CD4-positive, alpha-beta memory T cell (primary cell): ENCODE measurements at regions not wholly inside any gene's neighbourhood (a gene's known extent, or its start where the extent isn't known, plus 50 kb on each side); places are given as distances from the start of the nearest gene placed in this dataset.

Experiments used
- CTCF ChIA-PET: fragments of 350-600 bp; sonication (Branson Sonifier 250); formaldehyde crosslinking; loops from one replicate; lab custom pipeline; 2021; ENCODE audit warnings: inconsistent platforms; ENCODE audit not compliant: partially characterized antibody; lab: Charles Lee
- POLR2A ChIA-PET: fragments of 350-600 bp; sonication (Branson Sonifier 250); formaldehyde crosslinking; loops from one replicate; lab custom pipeline; 2021; ENCODE audit not compliant: partially characterized antibody; lab: Charles Lee
- DNase-seq, 5 donors: peaks; one replicate each; pipeline versions ENCODE4 v3.0.0 to v3.0.0-alpha.2; 2020 to 2022; ENCODE audit warnings: mixed read lengths in 1 of 5
- H3K27ac ChIP-seq: one replicate; pipeline ENCODE4 v1.7.0; 2013; ENCODE audit warnings: low read depth, low read length
- H3K27me3 ChIP-seq: 2 replicates; pipeline ENCODE4 v1.7.0; 2013; ENCODE audit warnings: mild to moderate bottlenecking, low read length, moderate library complexity; ENCODE audit not compliant: insufficient read depth
- H3K36me3 ChIP-seq: 2 replicates; pipeline ENCODE4 v1.7.0; 2013; ENCODE audit warnings: mild to moderate bottlenecking, low read length, moderate library complexity; ENCODE audit not compliant: insufficient read depth
- H3K4me1 ChIP-seq: 2 replicates; pipeline ENCODE4 v1.7.0; 2013; ENCODE audit warnings: mild to moderate bottlenecking, low read length, moderate library complexity; ENCODE audit not compliant: insufficient read depth
- H3K4me3 ChIP-seq, 2 donors: one replicate each; pipeline ENCODE4 v1.7.0; 2013; ENCODE audit warnings: low read length in 2 of 2, mild to moderate bottlenecking in 1 of 2
- H3K9me3 ChIP-seq, 2 donors: one replicate each; pipeline ENCODE4 v1.7.0; 2013; ENCODE audit warnings: low read length in 2 of 2, control low read depth in 1 of 2; ENCODE audit not compliant: control insufficient read depth in 1 of 2
- H3K27ac Mint-ChIP-seq, 7 donors: one replicate each; pipeline ENCODE4 v1.8.0; 2020 to 2021; ENCODE audit warnings: mixed read lengths in 7 of 7, mild to moderate bottlenecking in 6 of 7, inconsistent platforms in 3 of 7, moderate library complexity in 3 of 7
- H3K27me3 Mint-ChIP-seq, 2 donors: one replicate each; pipeline ENCODE4 v1.8.0; 2020 to 2021; ENCODE audit warnings: mixed read lengths in 2 of 2
- H3K36me3 Mint-ChIP-seq, 2 donors: one replicate each; pipeline ENCODE4 v1.8.0; 2020 to 2021; ENCODE audit warnings: mixed read lengths in 2 of 2, inconsistent platforms in 1 of 2, mild to moderate bottlenecking in 1 of 2
- H3K4me1 Mint-ChIP-seq, 4 donors: one replicate each; pipeline ENCODE4 v1.8.0; 2020 to 2021; ENCODE audit warnings: mixed read lengths in 4 of 4, mild to moderate bottlenecking in 1 of 4
- H3K4me3 Mint-ChIP-seq, 8 donors: one replicate each; pipeline ENCODE4 v1.8.0; 2020 to 2021; ENCODE audit warnings: mixed read lengths in 8 of 8, mild to moderate bottlenecking in 7 of 8, moderate library complexity in 6 of 8, inconsistent platforms in 3 of 8
- H3K9me3 Mint-ChIP-seq, 8 donors: one replicate each; pipeline ENCODE4 v1.8.0; 2020 to 2021; ENCODE audit warnings: mixed read lengths in 8 of 8, mild to moderate bottlenecking in 5 of 8, inconsistent platforms in 3 of 8, moderate library complexity in 1 of 8
- intact Hi-C: fragments of 100-400 bp; cut with micrococcal nuclease; formaldehyde crosslinking; loops from one replicate; pipeline ENCODE4 v1.15.1; 2023

GRCh38 chr6:26157251-26158075 lies 70.2 kb downstream of the HFE start:
- H3K4me1 ChIP-seq, result peaks cover 26% of the 10 kb centered on the region
- Mint-ChIP-seq H3K4me1 (peaks cover 19 to 65% (median 30%) of the 10 kb centered on the region in 4 donors), H3K27me3 (no peaks in the 10 kb centered on the region), H3K9me3 (peaks cover 0 to 25% (median 0%) of the 10 kb centered on the region in 8 donors), H3K4me3 (peak overlapping the region; percentile 88 to 99 (median 96)), H3K27ac (peak overlapping the region; percentile 91 to 98 (median 95)), H3K36me3 (peaks cover 0 to 26% of the 10 kb centered on the region in 2 donors)
- no peaks in the 10 kb centered on the region for H3K9me3 ChIP-seq
- H3K27ac ChIP-seq, result peak overlapping the region; percentile 79
- H3K27me3 ChIP-seq, result no peaks in the 10 kb centered on the region
- peak overlapping the region; percentile 39 to 95 for H3K4me3 ChIP-seq
- peak; percentile 76 to 95 (median 92) for DNase-seq
- intact Hi-C loops, result loop anchor here (1.0 to 2.0 kb wide), 14 partner anchors 15 to 1736 kb away; a partner anchor contains a TSS
- CTCF ChIA-PET, result interaction anchor here (0.9 to 5.4 kb wide), 15 partner anchors 13 to 136 kb away, joined by 3 to 59 read pairs (median 6); a partner anchor contains a TSS
- POLR2A ChIA-PET, result interaction anchor here (0.7 to 27.3 kb wide), 66 partner anchors 8 to 1736 kb away, joined by 3 to 2775 read pairs (median 8); partner anchors contain the start of genes HFE and HMGN4
- H3K36me3 ChIP-seq, result no peaks in the 10 kb centered on the region

- Mint-ChIP-seq H3K36me3 (peaks cover 0 to 26% of the 10 kb centered on the region in 2 donors), H3K9me3 (peaks cover 0 to 25% (median 0%) of the 10 kb centered on the region in 8 donors), H3K27ac (peak overlapping the region; percentile 91 to 98 (median 95)), H3K4me1 (peaks cover 19 to 65% (median 30%) of the 10 kb centered on the region in 4 donors), H3K27me3 (no peaks in the 10 kb centered on the region), H3K4me3 (peak overlapping the region; percentile 88 to 99 (median 96))
- H3K4me3 ChIP-seq, result peak overlapping the region; percentile 73 to 95
- POLR2A ChIA-PET, result interaction anchor here (0.8 to 27.3 kb wide), 56 partner anchors 11 to 1735 kb away, joined by 3 to 2775 read pairs (median 20); partner anchors contain the start of genes HFE and HMGN4
- no peaks in the 10 kb centered on the region for H3K9me3 ChIP-seq
- H3K4me1 ChIP-seq, result peaks cover 26% of the 10 kb centered on the region
- CTCF ChIA-PET, result interaction anchor here (1.1 to 5.4 kb wide), 15 partner anchors 10 to 137 kb away, joined by 3 to 59 read pairs (median 7); a partner anchor contains a TSS
- no peaks in the 10 kb centered on the region for H3K36me3 ChIP-seq
- peak overlapping the region; percentile 79 for H3K27ac ChIP-seq
- H3K27me3 ChIP-seq, result no peaks in the 10 kb centered on the region
- peak in 3 of 5 donors; percentile 90 to 96 (median 96) for DNase-seq
- intact Hi-C loops, result loop anchor here (1.0 to 2.0 kb wide), 8 partner anchors 14 to 1735 kb away; a partner anchor contains a TSS
These were observed 70.9 kb downstream of the HFE start for GRCh38 chr6:26158076-26158580.

- H3K9me3 ChIP-seq, result no peaks in the 10 kb centered on the region
- Mint-ChIP-seq H3K4me3 (peak overlapping the region; percentile 88 to 99 (median 96)), H3K27me3 (no peaks in the 10 kb centered on the region), H3K27ac (peak overlapping the region; percentile 91 to 98 (median 95)), H3K36me3 (peaks cover 0 to 28% of the 10 kb centered on the region in 2 donors), H3K9me3 (peaks cover 0 to 25% (median 0%) of the 10 kb centered on the region in 8 donors), H3K4me1 (peaks cover 20 to 71% (median 32%) of the 10 kb centered on the region in 4 donors)
- intact Hi-C loops, result loop anchor here (1.0 to 2.0 kb wide), 8 partner anchors 14 to 1735 kb away; a partner anchor contains a TSS
- ChIA-PET POLR2A (interaction anchor here (0.9 to 27.3 kb wide), 54 partner anchors 11 to 1734 kb away, joined by 3 to 2775 read pairs (median 20); partner anchors contain the start of gene HFE), CTCF (interaction anchor here (0.7 to 5.4 kb wide), 21 partner anchors 9 to 377 kb away, joined by 3 to 59 read pairs (median 5); a partner anchor contains a TSS)
- H3K4me3 ChIP-seq, result peak overlapping the region; percentile 73 to 95
- peak overlapping the region; percentile 79 for H3K27ac ChIP-seq
- no peaks in the 10 kb centered on the region for H3K36me3 ChIP-seq
- H3K4me1 ChIP-seq, result peaks cover 26% of the 10 kb centered on the region
- peak; percentile 71 to 87 (median 81) for DNase-seq
- H3K27me3 ChIP-seq, result no peaks in the 10 kb centered on the region
These were observed 71.5 kb downstream of the HFE start for GRCh38 chr6:26158581-26159356.

GRCh38 chr6:26159357-26160273 lies 72.4 kb downstream of the HFE start:
- Histone ChIP-seq H3K9me3 (no peaks in the 10 kb centered on the region), H3K4me3 (peak overlapping the region; percentile 73 to 95), H3K27me3 (no peaks in the 10 kb centered on the region), H3K27ac (peak overlapping the region; percentile 79), H3K36me3 (no peaks in the 10 kb centered on the region), H3K4me1 (peaks cover 26% of the 10 kb centered on the region)
- Mint-ChIP-seq H3K9me3 (peaks cover 0 to 25% (median 0%) of the 10 kb centered on the region in 8 donors), H3K4me1 (peaks cover 24 to 76% (median 36%) of the 10 kb centered on the region in 4 donors), H3K27me3 (no peaks in the 10 kb centered on the region), H3K36me3 (peaks cover 0 to 29% of the 10 kb centered on the region in 2 donors), H3K4me3 (peak overlapping the region; percentile 88 to 99 (median 96)), H3K27ac (peak overlapping the region; percentile 91 to 98 (median 93))
- intact Hi-C loops, result loop anchor here (2.0 kb wide), 1 partner anchor 75 kb away; a partner anchor contains a TSS
- ChIA-PET POLR2A (interaction anchor here (0.8 to 27.3 kb wide), 42 partner anchors 11 to 1734 kb away, joined by 3 to 2775 read pairs (median 48); partner anchors contain the start of gene HFE), CTCF (interaction anchor here (0.7 to 5.4 kb wide), 17 partner anchors 9 to 1679 kb away, joined by 3 to 59 read pairs (median 7); a partner anchor contains a TSS)
- DNase-seq, result peak in 1 of 5 donors; percentile 49

GRCh38 chr6:26161322-26161721 lies 74.1 kb downstream of the HFE start:
- Histone ChIP-seq H3K27ac (no peak overlapping the region), H3K4me3 (no peak overlapping the region), H3K27me3 (no peaks in the 10 kb centered on the region), H3K9me3 (no peaks in the 10 kb centered on the region), H3K4me1 (peaks cover 22% of the 10 kb centered on the region), H3K36me3 (no peaks in the 10 kb centered on the region)
- H3K36me3 Mint-ChIP-seq, result peaks cover 9 to 26% of the 10 kb centered on the region in 2 donors
- peaks cover 0 to 23% (median 0%) of the 10 kb centered on the region in 8 donors for H3K9me3 Mint-ChIP-seq
- no peak for DNase-seq
- no peaks in the 10 kb centered on the region for H3K27me3 Mint-ChIP-seq
- H3K4me1 Mint-ChIP-seq, result peaks cover 25 to 78% (median 37%) of the 10 kb centered on the region in 4 donors
- ChIA-PET CTCF (interaction anchor here (1.1 kb wide), 1 partner anchor 10 kb away, joined by 6 read pairs; no protein-coding TSS in a partner anchor), POLR2A (interaction anchor here (2.9 to 27.3 kb wide), 9 partner anchors 9 to 134 kb away, joined by 7 to 2775 read pairs (median 323); a partner anchor contains a TSS)
- intact Hi-C loops, result no loop called here
- H3K27ac Mint-ChIP-seq, result peak overlapping the region in 5 of 7 donors; percentile 50 to 92 (median 55)
- H3K4me3 Mint-ChIP-seq, result peak overlapping the region in 1 of 8 donors; percentile 55
